OCI-LY3 (cell line): ENCODE measurements at regions not wholly inside any gene's neighbourhood (a gene's known extent, or its start where the extent isn't known, plus 50 kb on each side); places are given as distances from the start of the nearest gene placed in this dataset.

Experiments used
- H2AFZ ChIP-seq: fragments of 200-600, 300-600 bp; shearing (Covaris generic); 2 replicates; pipeline ENCODE4 v1.6.0; 2014; ENCODE audit warnings: antibody characterized with exemption, low read depth, low read length
- H3K27ac ChIP-seq: fragments of 200-600, 300-600 bp; sonication (generic); 2 replicates; pipeline ENCODE4 v1.5.1; 2014; ENCODE audit warnings: mild to moderate bottlenecking, low read length, moderate library complexity, mixed read lengths
- H3K27me3 ChIP-seq: fragments of 200-600, 300-600 bp; sonication (generic); 2 replicates; pipeline ENCODE4 v1.6.1; 2014; ENCODE audit warnings: low read depth, low read length, mixed read lengths
- H3K36me3 ChIP-seq: fragments of 200-600, 300-600 bp; sonication (generic); replicated peaks from 2 replicates; pipeline ENCODE3; 2014; ENCODE audit warnings: low read depth, low read length, mixed read lengths
- H3K4me1 ChIP-seq: fragments of 300-600, 200-600 bp; sonication (generic); 2 replicates; pipeline ENCODE4 v1.6.1; 2014; ENCODE audit warnings: low read length, mixed read lengths
- H3K4me2 ChIP-seq: fragments of 200-600, 300-600 bp; sonication (generic); 2 replicates; pipeline ENCODE4 v1.6.1; 2014; ENCODE audit warnings: low read length, mixed read lengths
- H3K4me3 ChIP-seq: fragments of 300-600, 200-600 bp; sonication (generic); 2 replicates; pipeline ENCODE4 v1.5.1; 2014; ENCODE audit warnings: antibody characterized with exemption, mild to moderate bottlenecking, low read length, moderate library complexity
- H3K79me2 ChIP-seq: fragments of 300-600, 200-600 bp; shearing (Covaris generic); 2 replicates; pipeline ENCODE4 v1.6.1; 2014; ENCODE audit warnings: mild to moderate bottlenecking, low read length, mixed read lengths
- H3K9ac ChIP-seq: fragments of 300-600, 200-600 bp; shearing (Covaris generic); 2 replicates; pipeline ENCODE4 v1.6.0; 2014; ENCODE audit warnings: mild to moderate bottlenecking, low read length, moderate library complexity
- H3K9me3 ChIP-seq: fragments of 200-600, 300-600 bp; shearing (Covaris generic); 2 replicates; pipeline ENCODE4 v1.6.1; 2014; ENCODE audit warnings: low read length, mixed read lengths; ENCODE audit not compliant: insufficient read depth
- H4K20me1 ChIP-seq: fragments of 200-600, 300-600 bp; sonication (generic); 2 replicates; pipeline ENCODE4 v1.6.1; 2016; ENCODE audit warnings: low read length, mixed read lengths; ENCODE audit not compliant: insufficient read depth
- EZH2phosphoT487 ChIP-seq: fragments of 200-600 bp; shearing (Covaris generic); IDR thresholded peaks from 2 replicates; pipeline ENCODE4 v1.6.1; 2018; ENCODE audit warnings: antibody characterized with exemption, mixed run types, low read depth
- TF ChIP-seq, protein P1 (sequence below): fragments of 200-600, 300-600 bp; sonication (generic); IDR thresholded peaks from 2 replicates; pipeline ENCODE4 v1.5.1; 2014; ENCODE audit warnings: antibody characterized with exemption, low read length, low read depth

DNA sequence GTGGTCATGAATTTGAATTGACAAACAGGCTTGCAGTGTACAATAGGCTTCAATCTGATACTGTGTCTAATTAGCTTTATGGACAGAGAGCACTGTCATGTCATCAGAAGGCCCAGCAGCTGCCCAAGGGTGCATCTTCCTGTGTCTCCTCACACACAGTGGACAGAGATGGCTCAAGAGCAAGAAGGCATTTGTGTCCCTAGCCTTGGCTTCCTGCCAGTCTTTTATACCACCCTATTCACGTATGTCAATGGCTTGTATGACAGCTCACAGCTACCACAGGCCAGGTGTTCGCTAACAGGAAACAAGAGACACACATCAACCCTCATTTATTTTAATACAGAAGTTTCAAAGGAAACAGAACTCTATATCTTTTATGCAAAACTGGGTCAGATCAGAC lies 874.0 kb upstream of the AGA start:
- Histone ChIP-seq H3K9me3 (peaks cover 22% of the 10 kb centered on the region), H3K4me3 (no peak overlapping the region), H4K20me1 (no peaks in the 10 kb centered on the region), H3K36me3 (peaks cover 5% of the 10 kb centered on the region), H3K4me1 (no peaks in the 10 kb centered on the region), H3K79me2 (no peaks in the 10 kb centered on the region), H3K27ac (no peak overlapping the region), H3K4me2 (no peak overlapping the region), H2AFZ (no peak overlapping the region; the same call in 1 of the 2 replicates), H3K27me3 (no peaks in the 10 kb centered on the region), H3K9ac (no peak overlapping the region)
- TF ChIP-seq EZH2phosphoT487 = no peak
- TF ChIP-seq, protein P1, sequence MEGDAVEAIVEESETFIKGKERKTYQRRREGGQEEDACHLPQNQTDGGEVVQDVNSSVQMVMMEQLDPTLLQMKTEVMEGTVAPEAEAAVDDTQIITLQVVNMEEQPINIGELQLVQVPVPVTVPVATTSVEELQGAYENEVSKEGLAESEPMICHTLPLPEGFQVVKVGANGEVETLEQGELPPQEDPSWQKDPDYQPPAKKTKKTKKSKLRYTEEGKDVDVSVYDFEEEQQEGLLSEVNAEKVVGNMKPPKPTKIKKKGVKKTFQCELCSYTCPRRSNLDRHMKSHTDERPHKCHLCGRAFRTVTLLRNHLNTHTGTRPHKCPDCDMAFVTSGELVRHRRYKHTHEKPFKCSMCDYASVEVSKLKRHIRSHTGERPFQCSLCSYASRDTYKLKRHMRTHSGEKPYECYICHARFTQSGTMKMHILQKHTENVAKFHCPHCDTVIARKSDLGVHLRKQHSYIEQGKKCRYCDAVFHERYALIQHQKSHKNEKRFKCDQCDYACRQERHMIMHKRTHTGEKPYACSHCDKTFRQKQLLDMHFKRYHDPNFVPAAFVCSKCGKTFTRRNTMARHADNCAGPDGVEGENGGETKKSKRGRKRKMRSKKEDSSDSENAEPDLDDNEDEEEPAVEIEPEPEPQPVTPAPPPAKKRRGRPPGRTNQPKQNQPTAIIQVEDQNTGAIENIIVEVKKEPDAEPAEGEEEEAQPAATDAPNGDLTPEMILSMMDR = no peak

DNA sequence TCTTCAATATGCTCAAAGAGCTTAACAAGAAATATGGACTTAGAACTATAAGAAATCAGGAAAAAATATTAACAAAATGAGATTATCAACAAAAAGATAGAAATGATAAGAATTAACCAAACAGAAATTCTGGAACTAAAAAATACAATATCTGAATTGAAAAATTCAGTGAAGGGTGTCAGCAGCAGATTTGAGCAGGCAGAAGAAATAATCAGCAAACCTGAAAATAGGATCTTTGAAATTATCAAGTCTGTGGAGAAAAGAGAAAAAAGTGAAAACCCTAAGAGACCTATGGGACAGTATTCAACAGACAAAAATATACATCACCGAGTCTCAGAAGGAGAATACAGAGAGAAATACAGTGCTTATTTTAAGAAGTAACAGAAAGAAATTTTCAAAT lies 877.8 kb upstream of the AGA start:
- Histone ChIP-seq H3K4me1 (no peaks in the 10 kb centered on the region), H3K4me2 (no peak overlapping the region), H3K4me3 (no peak overlapping the region), H3K79me2 (no peaks in the 10 kb centered on the region), H3K9me3 (peaks cover 26% of the 10 kb centered on the region), H3K36me3 (peaks cover 5% of the 10 kb centered on the region), H3K27me3 (no peaks in the 10 kb centered on the region), H2AFZ (no peak overlapping the region), H3K9ac (no peak overlapping the region), H4K20me1 (no peaks in the 10 kb centered on the region), H3K27ac (no peak overlapping the region)
- TF ChIP-seq, protein P1 = no peak
- no peak for TF ChIP-seq EZH2phosphoT487

DNA sequence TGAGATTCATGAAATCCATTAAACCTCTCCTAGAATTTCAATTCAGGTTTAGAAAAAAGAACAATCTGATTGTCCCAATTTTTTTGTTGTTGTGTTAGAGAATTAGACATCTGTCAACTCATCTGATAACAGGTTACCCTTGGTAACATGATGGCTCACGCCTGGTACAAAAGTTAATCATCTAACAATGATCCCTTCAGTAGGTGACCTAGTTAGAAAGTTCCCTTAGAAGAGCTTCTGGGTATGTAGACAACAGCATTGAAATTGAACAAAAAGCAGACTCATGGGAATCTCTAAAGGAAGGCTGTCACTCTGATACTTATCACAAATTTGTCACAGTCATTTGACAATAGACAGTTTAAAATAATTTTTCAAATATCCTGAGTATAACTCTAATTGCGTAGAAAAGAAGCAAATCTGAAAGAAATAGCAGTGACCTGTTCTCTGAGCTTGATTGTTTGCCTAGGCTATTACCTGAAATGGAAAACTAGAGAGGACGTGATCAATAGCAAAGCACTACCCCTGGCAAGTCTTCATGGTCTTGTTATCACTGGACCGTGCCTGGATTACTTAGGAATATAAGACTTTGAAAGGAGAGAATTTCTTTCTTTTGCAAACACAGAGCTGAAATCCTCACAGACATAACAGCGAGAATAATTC lies 880.4 kb upstream of the AGA start:
- no peaks in the 10 kb centered on the region for H3K4me1 ChIP-seq
- no peak overlapping the region for H3K4me2 ChIP-seq
- peaks cover 5% of the 10 kb centered on the region for H3K36me3 ChIP-seq
- H3K27me3 ChIP-seq = no peaks in the 10 kb centered on the region
- no peak overlapping the region for H2AFZ ChIP-seq
- no peak overlapping the region for H3K9ac ChIP-seq
- no peak overlapping the region for H3K27ac ChIP-seq
- TF ChIP-seq EZH2phosphoT487 = no peak
- TF ChIP-seq, protein P1 = no peak
- H4K20me1 ChIP-seq = no peaks in the 10 kb centered on the region
- peaks cover 26% of the 10 kb centered on the region for H3K9me3 ChIP-seq
- no peaks in the 10 kb centered on the region for H3K79me2 ChIP-seq
- no peak overlapping the region for H3K4me3 ChIP-seq

DNA sequence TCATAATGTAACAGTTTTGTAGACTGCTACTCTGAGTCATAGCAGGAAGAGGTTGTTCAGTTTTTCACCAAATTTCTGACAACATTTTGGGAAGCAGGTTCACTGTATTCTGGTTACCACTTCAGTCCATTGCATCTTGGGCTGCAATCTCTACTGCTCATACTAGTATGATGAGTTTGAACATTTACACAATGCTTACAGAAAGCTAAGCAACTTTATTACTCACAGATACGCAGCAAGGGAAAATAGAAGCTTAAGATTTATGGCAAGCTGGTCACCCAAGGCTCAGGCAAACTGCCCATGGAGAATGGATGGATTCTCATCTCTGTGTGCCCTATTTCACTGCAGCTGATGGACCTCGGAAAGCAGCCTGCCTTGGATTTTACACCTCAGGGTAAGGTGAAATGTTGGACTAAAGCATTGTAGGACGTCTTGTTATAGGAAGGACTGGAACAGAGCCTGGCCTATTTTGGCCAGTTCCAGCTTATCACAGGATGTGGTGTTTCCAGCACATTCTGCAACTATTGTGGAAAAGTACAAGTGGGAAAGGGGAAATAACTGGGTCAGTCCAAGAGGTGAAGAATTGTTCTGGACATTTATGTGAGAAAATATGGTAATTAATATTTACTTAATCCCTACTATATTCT lies 887.1 kb upstream of the AGA start:
- Histone ChIP-seq H3K9ac (no peak overlapping the region), H3K27me3 (no peaks in the 10 kb centered on the region), H3K27ac (no peak overlapping the region), H3K36me3 (no peaks in the 10 kb centered on the region), H4K20me1 (no peaks in the 10 kb centered on the region), H3K4me1 (peaks cover 7% of the 10 kb centered on the region; the same call in 1 of the 2 replicates), H2AFZ (no peak overlapping the region), H3K79me2 (no peaks in the 10 kb centered on the region), H3K4me3 (no peak overlapping the region), H3K4me2 (peak overlapping the region; percentile 21; the same call in 1 of the 2 replicates), H3K9me3 (peaks cover 10% of the 10 kb centered on the region)
- no peak for TF ChIP-seq EZH2phosphoT487
- TF ChIP-seq, protein P1 = no peak
